ENCODE measurements at regions not wholly inside any gene's neighbourhood (a gene's known extent, or its start where the extent isn't known, plus 50 kb on each side); places are given as distances from the start of the nearest gene placed in this dataset.
A peak's percentile ranks its signal among the peaks of the same experiment; 100 is the strongest.

GRCh38 chr9:78860801-78861475, 564.0 kb downstream of the PSAT1 start:
- TF ChIP-seq CTCF (conservative IDR thresholded peaks at IDR 0.05; ENCODE audit: low read depth, low read length) = 0 out of 2 replicates have a peak, but pooled peaks have one; percentile 17
- no peak for TF ChIP-seq EZH2 (IDR thresholded peaks at IDR 0.05; ENCODE audit: borderline replicate concordance, low read depth, low read length, poor library complexity, severe bottlenecking)

Data from A673 (cell line).